GM20000 (cell line): ENCODE measurements at regions not wholly inside any gene's neighbourhood (a gene's known extent, or its start where the extent isn't known, plus 50 kb on each side); places are given as distances from the start of the nearest gene placed in this dataset.

ENCODE experiments used
- DNase-seq: peaks from one replicate; pipeline ENCODE4 v3.0.0; 2012; ENCODE audit warnings: low spot score
- CTCF ChIP-seq: IDR thresholded peaks from 2 replicates; pipeline ENCODE4 v1.5.1; 2012; ENCODE audit warnings: mild to moderate bottlenecking, control low read depth; ENCODE audit errors: extremely low read depth, missing control alignments

GRCh38 chr2:128368437-128369107 lies 49.9 kb upstream of the HS6ST1 start:
- no peak for TF ChIP-seq CTCF
- no peak for DNase-seq

GRCh38 chr2:128369108-128369555 lies 50.5 kb upstream of the HS6ST1 start:
- no peak for DNase-seq
- no peak for TF ChIP-seq CTCF

GRCh38 chr2:128369602-128370467 lies 51.2 kb upstream of the HS6ST1 start:
- TF ChIP-seq CTCF: no peak
- no peak for DNase-seq

DNA sequence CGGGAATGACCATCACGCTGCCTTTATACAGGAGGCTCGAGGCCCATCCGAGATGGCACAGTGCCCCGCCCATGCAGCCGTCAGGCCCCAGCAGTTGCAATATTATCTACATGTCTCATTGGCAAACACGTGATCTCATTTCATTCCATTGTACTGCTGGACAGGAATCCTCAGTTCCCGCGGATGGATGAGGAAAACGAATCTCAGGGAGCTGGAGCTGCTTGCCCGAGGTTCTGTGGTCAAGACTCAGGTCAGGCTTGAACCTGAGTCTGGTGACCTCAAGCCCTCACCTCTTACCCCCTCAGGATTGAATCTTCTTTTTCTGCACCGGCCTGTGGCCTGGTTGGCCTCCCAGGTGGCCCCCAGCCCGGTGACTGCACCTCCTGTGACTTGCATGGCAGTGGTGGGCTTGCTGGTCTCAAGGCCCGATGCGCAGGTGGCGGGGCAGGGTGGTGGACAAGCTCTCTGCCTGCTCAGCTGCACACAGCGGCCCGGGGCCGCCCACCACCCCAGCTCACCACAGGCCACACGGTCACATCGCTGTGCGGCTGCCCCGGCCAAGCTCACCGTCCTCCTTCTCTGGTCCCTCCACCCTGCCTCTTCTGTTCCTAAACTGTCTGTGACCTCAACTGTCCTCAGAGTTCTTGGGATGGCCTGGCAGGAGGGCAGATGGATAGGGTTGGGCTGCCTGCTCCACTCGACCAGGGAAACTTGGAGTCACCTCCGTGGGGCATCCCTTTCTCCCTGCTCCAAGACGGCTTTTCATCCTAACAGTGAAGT lies 52.0 kb upstream of the HS6ST1 start:
- DNase-seq: no peak
- no peak for TF ChIP-seq CTCF

GRCh38 chr2:128371248-128371630 lies 52.6 kb upstream of the HS6ST1 start:
- DNase-seq: no peak
- TF ChIP-seq CTCF: no peak

DNA sequence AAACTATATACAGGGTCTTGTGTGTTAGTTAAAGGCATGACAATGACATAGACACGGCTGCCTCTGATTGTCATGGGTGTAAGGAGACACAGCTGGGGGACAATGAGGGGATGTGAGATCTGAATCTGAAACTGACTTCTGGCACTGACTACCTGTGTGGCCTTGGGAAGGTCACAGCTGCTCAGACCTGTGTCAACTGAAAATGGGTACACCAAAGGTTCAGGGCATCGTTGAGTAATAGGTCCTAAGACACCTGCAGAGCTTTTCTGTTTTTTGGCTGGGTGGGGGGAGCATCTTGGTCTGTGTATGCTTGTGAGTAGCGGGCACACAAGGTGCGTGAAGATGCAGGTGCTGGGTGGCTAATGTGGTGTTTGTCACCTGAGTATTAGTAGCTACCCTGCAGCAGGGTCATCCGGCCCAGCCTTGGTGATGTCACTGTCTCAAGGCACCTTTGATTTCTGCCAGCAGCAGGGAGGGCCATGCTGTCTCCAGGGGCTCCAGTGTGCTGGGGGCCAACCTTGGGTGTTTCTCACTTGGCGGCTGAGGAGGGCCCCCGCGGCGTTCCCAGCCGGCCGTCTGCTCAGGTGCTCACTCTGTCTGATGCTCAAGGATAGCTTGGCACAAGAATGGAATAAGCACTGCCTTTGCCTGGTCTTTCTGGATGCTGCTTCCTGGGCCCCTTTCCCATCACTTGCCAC lies 53.1 kb upstream of the HS6ST1 start:
- no peak for DNase-seq
- no peak for TF ChIP-seq CTCF
